Calu3 (cell line): ENCODE measurements at regions not wholly inside any gene's neighbourhood (a gene's known extent, or its start where the extent isn't known, plus 50 kb on each side); places are given as distances from the start of the nearest gene placed in this dataset.
A peak's percentile ranks its signal among the peaks of the same experiment; 100 is the strongest.
"Not testable (repeated sequence)": the region's sequence is repeated elsewhere in the genome, so short reads cannot be mapped to it uniquely, and the experiment has no call there.

Experiments
- BruUV-seq: library from RNA; stranded (reverse); fragments of 400-500 nt; replicated peaks from 2 replicates; lab custom pipeline; 2021; lab: Mats Ljungman, UMichigan
- CTCF ChIA-PET: fragments of 300-600 bp; sonication (Branson Sonifier 250); formaldehyde crosslinking; loops from one replicate; lab custom pipeline; 2022; ENCODE audit warnings: antibody characterized with exemption; lab: Charles Lee
- DNase-seq: peaks from one replicate; pipeline ENCODE4 v3.0.0; 2022
- H3K27ac Mint-ChIP-seq: one replicate; pipeline ENCODE4 v1.8.0; 2022; ENCODE audit warnings: mixed read lengths; ENCODE audit not compliant: unreplicated experiment
- H3K27me3 Mint-ChIP-seq: one replicate; pipeline ENCODE4 v1.8.0; 2022; ENCODE audit warnings: mixed read lengths; ENCODE audit not compliant: unreplicated experiment
- H3K36me3 Mint-ChIP-seq: one replicate; pipeline ENCODE4 v1.8.0; 2022; ENCODE audit warnings: mild to moderate bottlenecking, moderate library complexity, mixed read lengths; ENCODE audit not compliant: insufficient read depth, unreplicated experiment
- H3K4me1 Mint-ChIP-seq: one replicate; pipeline ENCODE4 v1.8.0; 2022; ENCODE audit warnings: mild to moderate bottlenecking, low read depth, mixed read lengths; ENCODE audit not compliant: unreplicated experiment
- H3K4me3 Mint-ChIP-seq: one replicate; pipeline ENCODE4 v1.8.0; 2022; ENCODE audit warnings: mild to moderate bottlenecking, low read depth, moderate library complexity, mixed read lengths; ENCODE audit not compliant: unreplicated experiment
- H3K9me3 Mint-ChIP-seq: one replicate; pipeline ENCODE4 v1.8.0; 2022; ENCODE audit warnings: low read depth, mixed read lengths; ENCODE audit not compliant: unreplicated experiment
- intact Hi-C: fragments of 100-400 bp; cut with micrococcal nuclease; formaldehyde crosslinking; loops from one replicate; pipeline ENCODE4 v1.10.0; 2022; ENCODE audit not compliant: unreplicated experiment
- TF ChIP-seq, protein P1 (sequence below): fragments of 200-600 bp; IDR thresholded peaks from one replicate; pipeline ENCODE4 v1.8.0; 2022; ENCODE audit warnings: antibody characterized with exemption; ENCODE audit not compliant: unreplicated experiment

DNA sequence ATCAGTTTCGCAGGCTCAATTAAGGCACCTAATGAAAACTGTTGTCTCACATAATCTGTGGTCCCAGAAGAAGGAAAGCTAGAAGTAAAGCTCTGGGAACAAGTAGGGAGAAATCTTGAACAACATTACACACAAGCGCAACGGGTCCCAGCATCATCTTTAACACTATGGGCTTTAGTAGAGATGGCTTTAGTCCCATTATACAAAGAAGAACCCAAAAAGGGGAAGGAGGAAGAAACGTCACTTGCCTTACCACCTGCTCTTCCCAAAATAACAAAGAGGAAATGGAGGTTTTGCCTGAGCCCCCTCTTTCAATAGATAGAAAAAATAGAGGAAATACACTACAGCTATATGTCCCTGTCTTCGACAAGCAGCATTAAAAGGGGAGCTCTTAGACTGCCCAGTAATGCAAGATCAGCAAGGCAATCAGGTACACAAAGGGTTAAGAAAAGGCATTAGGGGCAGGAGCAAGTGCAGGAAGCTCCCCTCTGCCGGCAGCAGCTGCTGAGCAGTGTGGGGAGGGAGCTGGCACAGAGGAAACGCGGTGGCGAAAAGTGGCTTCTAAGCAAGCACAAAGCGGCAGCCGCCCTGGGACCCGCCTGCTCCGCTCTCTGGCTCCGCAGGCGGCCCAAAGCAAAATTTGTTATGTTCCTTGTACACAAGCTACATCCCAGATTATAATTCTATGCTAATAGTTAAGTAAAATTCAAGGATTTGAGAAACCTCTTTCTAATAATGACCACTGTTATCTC is 1218.8 kb downstream of the TMEM121 start:
- DNase-seq, H3K36me3 Mint-ChIP-seq, BruUV-seq, intact Hi-C loops, H3K4me3 Mint-ChIP-seq, H3K4me1 Mint-ChIP-seq, H3K27me3 Mint-ChIP-seq, CTCF ChIA-PET, H3K27ac Mint-ChIP-seq, H3K9me3 Mint-ChIP-seq: not testable (repeated sequence)

DNA sequence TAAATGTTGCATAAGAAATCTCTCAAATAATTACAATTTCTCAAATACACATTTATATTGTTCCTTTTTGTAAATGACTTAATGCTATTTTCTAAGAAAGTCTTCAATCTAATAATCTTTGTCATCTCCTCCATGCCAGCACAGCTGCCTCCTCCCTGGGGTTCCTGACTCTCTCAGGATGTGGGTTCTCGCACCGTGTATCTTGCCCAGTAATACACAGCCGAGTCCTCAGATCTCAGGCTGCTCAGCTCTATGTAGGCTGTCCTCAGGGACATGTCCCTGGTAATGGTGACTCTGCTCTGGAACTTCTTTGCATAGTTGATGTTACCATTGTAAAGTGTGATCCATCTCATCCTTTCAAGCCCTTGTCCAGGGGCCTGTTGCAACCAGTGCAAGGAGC is 1223.7 kb downstream of the TMEM121 start:
- H3K27ac Mint-ChIP-seq, H3K4me1 Mint-ChIP-seq, H3K9me3 Mint-ChIP-seq, BruUV-seq, H3K36me3 Mint-ChIP-seq, CTCF ChIA-PET, DNase-seq, H3K4me3 Mint-ChIP-seq, intact Hi-C loops, H3K27me3 Mint-ChIP-seq: not testable (repeated sequence)

DNA sequence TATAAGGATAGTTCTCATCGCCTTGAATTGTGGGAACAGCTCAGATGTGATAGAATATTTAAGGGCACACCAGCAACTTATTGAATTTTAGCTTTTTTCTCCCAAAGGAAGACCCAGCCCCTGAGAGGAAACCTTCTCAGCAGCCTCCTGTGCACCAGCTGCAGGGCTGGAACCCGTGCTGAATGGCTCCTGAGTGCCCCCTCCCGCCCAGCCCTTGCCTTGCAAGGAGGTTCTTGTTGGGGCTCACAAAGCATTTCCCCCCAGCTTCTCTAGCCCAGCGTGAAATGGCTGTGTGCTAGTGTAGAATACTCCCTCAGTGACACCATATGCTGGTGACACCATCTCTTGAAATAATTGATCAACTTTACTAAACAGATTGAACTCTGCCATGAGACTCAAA is 1227.4 kb downstream of the TMEM121 start:
- intact Hi-C loops, H3K9me3 Mint-ChIP-seq, DNase-seq, H3K4me3 Mint-ChIP-seq, H3K27ac Mint-ChIP-seq, CTCF ChIA-PET, H3K27me3 Mint-ChIP-seq, H3K4me1 Mint-ChIP-seq, BruUV-seq, H3K36me3 Mint-ChIP-seq: not testable (repeated sequence)

DNA sequence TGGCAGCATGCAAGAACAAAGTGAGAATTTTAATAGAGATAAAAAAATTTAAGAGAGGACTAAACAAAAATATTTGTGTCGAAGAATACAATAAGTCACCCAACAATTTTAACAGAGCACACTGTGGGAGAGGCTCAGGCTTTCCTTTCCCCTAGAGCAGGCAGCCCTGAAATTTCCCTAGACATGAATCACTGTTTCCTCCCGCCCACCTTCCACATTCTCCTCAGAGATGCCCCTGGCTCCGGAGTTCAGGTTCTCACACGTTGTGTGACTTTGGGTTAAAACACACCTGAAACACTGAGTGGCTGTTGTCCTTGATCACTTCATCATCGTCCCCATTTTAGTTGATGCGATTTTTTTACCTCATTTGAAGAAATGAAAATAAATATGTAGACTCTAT is 1231.1 kb downstream of the TMEM121 start:
- H3K9me3 Mint-ChIP-seq, H3K27ac Mint-ChIP-seq, intact Hi-C loops, H3K36me3 Mint-ChIP-seq, H3K4me1 Mint-ChIP-seq, CTCF ChIA-PET, H3K27me3 Mint-ChIP-seq, H3K4me3 Mint-ChIP-seq, BruUV-seq, DNase-seq: not testable (repeated sequence)

DNA sequence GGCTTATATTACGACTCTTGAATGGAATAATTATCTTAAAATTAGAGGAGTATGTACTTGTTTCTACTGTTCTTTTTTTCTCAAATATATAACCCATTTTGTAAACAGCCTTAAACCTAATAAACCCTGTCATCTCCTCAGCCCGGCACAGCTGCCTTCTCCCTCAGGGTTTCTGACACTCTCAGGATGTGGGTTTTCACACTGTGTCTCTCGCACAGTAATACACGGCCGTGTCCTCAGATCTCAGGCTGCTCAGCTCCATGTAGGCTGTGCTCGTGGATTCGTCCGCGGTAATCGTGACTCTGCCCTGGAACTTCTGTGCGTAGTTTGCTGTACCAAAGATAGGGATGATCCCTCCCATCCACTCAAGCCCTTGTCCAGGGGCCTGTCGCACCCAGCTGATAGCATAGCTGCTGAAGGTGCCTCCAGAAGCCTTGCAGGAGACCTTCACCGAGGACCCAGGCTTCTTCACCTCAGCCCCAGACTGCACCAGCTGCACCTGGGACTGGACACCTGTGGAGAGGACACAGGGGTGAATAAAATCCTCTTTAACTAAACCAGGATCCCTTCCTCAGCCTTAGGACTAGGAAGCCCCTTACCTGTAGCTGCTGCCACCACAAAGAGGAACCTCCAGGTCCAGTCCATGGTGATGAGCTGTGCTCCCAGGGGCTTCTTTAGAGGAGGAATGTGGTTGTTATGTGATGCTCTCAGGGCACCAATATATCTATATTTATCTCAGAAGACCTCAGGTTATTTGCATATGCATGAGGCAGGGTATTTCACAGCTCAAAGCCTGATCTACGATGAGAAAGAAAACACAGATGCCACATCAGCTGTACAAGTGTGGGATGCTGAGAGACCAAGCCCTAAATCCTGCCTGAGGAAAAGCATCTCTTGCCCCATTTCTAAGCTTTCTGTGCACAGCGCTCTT is 1235.8 kb downstream of the TMEM121 start:
- H3K4me1 Mint-ChIP-seq, H3K9me3 Mint-ChIP-seq, intact Hi-C loops, H3K27me3 Mint-ChIP-seq, H3K36me3 Mint-ChIP-seq, H3K4me3 Mint-ChIP-seq, DNase-seq, CTCF ChIA-PET, BruUV-seq, H3K27ac Mint-ChIP-seq: not testable (repeated sequence)

DNA sequence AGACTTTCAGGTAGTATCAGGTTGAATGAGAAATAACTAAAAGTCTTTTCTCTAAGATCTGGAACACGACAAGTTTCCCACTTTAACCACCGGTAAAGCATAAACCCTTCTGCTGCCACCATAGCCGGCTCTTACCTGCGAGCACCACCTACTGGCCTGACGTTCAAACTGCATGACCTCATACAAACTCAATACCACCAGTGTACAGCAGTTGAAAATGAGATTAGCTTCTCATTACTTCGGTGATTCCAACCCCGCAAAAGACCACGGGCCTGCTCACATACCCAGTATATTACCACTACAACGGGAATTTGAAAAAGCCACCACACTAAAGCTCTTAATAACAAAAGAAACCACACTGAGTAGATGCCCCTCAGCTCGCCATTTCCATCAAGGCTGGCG is 1238.6 kb downstream of the TMEM121 start:
- H3K27ac Mint-ChIP-seq, DNase-seq, H3K36me3 Mint-ChIP-seq, H3K9me3 Mint-ChIP-seq, CTCF ChIA-PET, H3K4me1 Mint-ChIP-seq, intact Hi-C loops, BruUV-seq, H3K27me3 Mint-ChIP-seq, H3K4me3 Mint-ChIP-seq: not testable (repeated sequence)
- TF ChIP-seq, protein P1, sequence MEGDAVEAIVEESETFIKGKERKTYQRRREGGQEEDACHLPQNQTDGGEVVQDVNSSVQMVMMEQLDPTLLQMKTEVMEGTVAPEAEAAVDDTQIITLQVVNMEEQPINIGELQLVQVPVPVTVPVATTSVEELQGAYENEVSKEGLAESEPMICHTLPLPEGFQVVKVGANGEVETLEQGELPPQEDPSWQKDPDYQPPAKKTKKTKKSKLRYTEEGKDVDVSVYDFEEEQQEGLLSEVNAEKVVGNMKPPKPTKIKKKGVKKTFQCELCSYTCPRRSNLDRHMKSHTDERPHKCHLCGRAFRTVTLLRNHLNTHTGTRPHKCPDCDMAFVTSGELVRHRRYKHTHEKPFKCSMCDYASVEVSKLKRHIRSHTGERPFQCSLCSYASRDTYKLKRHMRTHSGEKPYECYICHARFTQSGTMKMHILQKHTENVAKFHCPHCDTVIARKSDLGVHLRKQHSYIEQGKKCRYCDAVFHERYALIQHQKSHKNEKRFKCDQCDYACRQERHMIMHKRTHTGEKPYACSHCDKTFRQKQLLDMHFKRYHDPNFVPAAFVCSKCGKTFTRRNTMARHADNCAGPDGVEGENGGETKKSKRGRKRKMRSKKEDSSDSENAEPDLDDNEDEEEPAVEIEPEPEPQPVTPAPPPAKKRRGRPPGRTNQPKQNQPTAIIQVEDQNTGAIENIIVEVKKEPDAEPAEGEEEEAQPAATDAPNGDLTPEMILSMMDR, result peak; percentile 23
